Keratinocyte (primary cell): ENCODE measurements at regions not wholly inside any gene's neighbourhood (a gene's known extent, or its start where the extent isn't known, plus 50 kb on each side); places are given as distances from the start of the nearest gene placed in this dataset.

Experiments used
- DNase-seq: peaks from one replicate; pipeline ENCODE4 v3.0.0-alpha.2; 2011; ENCODE audit warnings: low read depth, missing footprints, low spot score
- FAIRE-seq: peaks from 2 replicates; lab custom pipeline; 2011; peaks lifted over from hg19 to GRCh38; lab: Jason Lieb, UNC
- H2AFZ ChIP-seq: 2 replicates; pipeline ENCODE4 v1.6.0; 2012; ENCODE audit warnings: low read length, control low read depth, inconsistent platforms; ENCODE audit not compliant: control insufficient read depth
- H3K27ac ChIP-seq: 2 replicates; pipeline ENCODE4 v1.5.1; 2011; ENCODE audit warnings: low read length; ENCODE audit not compliant: control insufficient read depth, insufficient read depth
- H3K27me3 ChIP-seq: 3 replicates; pipeline ENCODE4 v1.6.0; 2011; ENCODE audit warnings: low read length; ENCODE audit not compliant: control insufficient read depth, insufficient read depth; ENCODE audit errors: extremely low read depth
- H3K36me3 ChIP-seq, 2 experiments: 2 replicates in 1 of 2; 3 replicates in 1 of 2; pipeline ENCODE4 v1.5.1; 2011; ENCODE audit warnings: low read length in 2 of 2, mild to moderate bottlenecking in 1 of 2; ENCODE audit not compliant: control insufficient read depth in 2 of 2, insufficient read depth in 2 of 2; ENCODE audit errors: extremely low read depth in 1 of 2
- H3K4me1 ChIP-seq: 3 replicates; pipeline ENCODE4 v1.5.1; 2011; ENCODE audit warnings: low read length; ENCODE audit not compliant: control insufficient read depth, insufficient read depth; ENCODE audit errors: extremely low read depth
- H3K4me2 ChIP-seq: 3 replicates; pipeline ENCODE4 v1.6.0; 2011; ENCODE audit warnings: low read depth, low read length; ENCODE audit not compliant: control insufficient read depth, insufficient read depth; ENCODE audit errors: extremely low read depth
- H3K4me3 ChIP-seq, 3 experiments: fragments of 200-600 bp in 1 of 3; sonication (generic) in 1 of 3; 2 replicates in 2 of 3; 3 replicates in 1 of 3; pipeline ENCODE4 v1.5.1; 2011 to 2016; ENCODE audit warnings: low read length in 3 of 3, mild to moderate bottlenecking in 3 of 3, control low read depth in 2 of 3, inconsistent platforms in 1 of 3, low read depth in 1 of 3, mixed read lengths in 1 of 3, mixed run types in 1 of 3, moderate library complexity in 1 of 3; ENCODE audit not compliant: control insufficient read depth in 2 of 3, insufficient read depth in 2 of 3; ENCODE audit errors: extremely low read depth in 1 of 3
- H3K79me2 ChIP-seq: 2 replicates; pipeline ENCODE4 v1.6.0; 2012; ENCODE audit warnings: low read length; ENCODE audit not compliant: control insufficient read depth, insufficient read depth
- H3K9ac ChIP-seq: 3 replicates; pipeline ENCODE4 v1.6.0; 2011; ENCODE audit warnings: low read length; ENCODE audit not compliant: control insufficient read depth, insufficient read depth; ENCODE audit errors: extremely low read depth
- H3K9me1 ChIP-seq: 3 replicates; pipeline ENCODE4 v1.6.0; 2011; ENCODE audit warnings: low read length; ENCODE audit not compliant: control insufficient read depth, insufficient read depth; ENCODE audit errors: extremely low read depth
- H3K9me3 ChIP-seq: 2 replicates; pipeline ENCODE4 v1.5.1; 2012; ENCODE audit warnings: low read depth, low read length; ENCODE audit not compliant: control insufficient read depth
- H4K20me1 ChIP-seq: 3 replicates; pipeline ENCODE4 v1.6.0; 2011; ENCODE audit warnings: low read length; ENCODE audit not compliant: control insufficient read depth, insufficient read depth; ENCODE audit errors: extremely low read depth
- CTCF ChIP-seq, 3 experiments: IDR thresholded peaks in 1 of 3; conservative IDR thresholded peaks in 1 of 3; optimal IDR thresholded peaks in 1 of 3; 2 replicates in 2 of 3; 3 replicates in 1 of 3; pipeline versions ENCODE3 to v1.5.1; 2011; ENCODE audit warnings: low read length in 3 of 3, mild to moderate bottlenecking in 3 of 3, moderate library complexity in 2 of 3, control low read depth in 1 of 3, inconsistent platforms in 1 of 3; ENCODE audit not compliant: insufficient read depth in 2 of 3; ENCODE audit errors: extremely low read depth in 1 of 3
- EZH2 ChIP-seq: IDR thresholded peaks from one replicate; pipeline ENCODE4 v1.6.1; 2012; ENCODE audit warnings: inconsistent platforms, mild to moderate bottlenecking, low read length, moderate library complexity
- dilution Hi-C: fragments of 300-500 bp; cut with MboI; formaldehyde crosslinking; loops from one replicate; pipeline ENCODE4 v1.7.0; 2020; ENCODE audit warnings: low sequenced_read_pairs; ENCODE audit not compliant: extremely low pct_ligation_motif_present

- Histone ChIP-seq H3K9me3 (no peaks in the 10 kb centered on the region), H2AFZ (no peak overlapping the region), H3K9ac (no peak overlapping the region), H3K27me3 (no peaks in the 10 kb centered on the region), H3K27ac (no peak overlapping the region), H3K36me3 (no peaks in the 10 kb centered on the region), H3K79me2 (no peaks in the 10 kb centered on the region), H3K4me1 (no peaks in the 10 kb centered on the region), H3K4me3 (no peak overlapping the region), H4K20me1 (no peaks in the 10 kb centered on the region), H3K9me1 (no peaks in the 10 kb centered on the region), H3K4me2 (no peak overlapping the region)
- dilution Hi-C loops = no loop called here
- TF ChIP-seq EZH2 (no peak), CTCF (optimal IDR thresholded peaks at IDR 0.05 in 1 of 3, IDR thresholded peaks at IDR 0.05 in 1 of 3, conservative IDR thresholded peaks at IDR 0.05 in 1 of 3; ENCODE audit: extremely low read depth in 1 of 3, insufficient read depth in 2 of 3, low read length in 3 of 3) (no peak)
- FAIRE-seq (no peak), DNase-seq (no peak)
These were observed 922.0 kb upstream of the PABPC4L start for GRCh38 chr4:135123632-135124031.

GRCh38 chr4:135122457-135122856 lies 920.9 kb upstream of the PABPC4L start:
- H3K9ac ChIP-seq = no peak overlapping the region
- H3K4me1 ChIP-seq = no peaks in the 10 kb centered on the region
- H3K4me2 ChIP-seq = no peak overlapping the region
- H3K27ac ChIP-seq = no peak overlapping the region
- no peak for TF ChIP-seq CTCF (optimal IDR thresholded peaks at IDR 0.05 in 1 of 3, IDR thresholded peaks at IDR 0.05 in 1 of 3, conservative IDR thresholded peaks at IDR 0.05 in 1 of 3; ENCODE audit: extremely low read depth in 1 of 3, insufficient read depth in 2 of 3, low read length in 3 of 3)
- no peak for TF ChIP-seq EZH2
- H3K9me3 ChIP-seq = no peaks in the 10 kb centered on the region
- no peaks in the 10 kb centered on the region for H3K9me1 ChIP-seq
- FAIRE-seq (no peak), DNase-seq (no peak)
- dilution Hi-C loops = no loop called here
- H4K20me1 ChIP-seq = no peaks in the 10 kb centered on the region
- H3K27me3 ChIP-seq = no peaks in the 10 kb centered on the region
- no peak overlapping the region for H3K4me3 ChIP-seq
- H3K36me3 ChIP-seq = no peaks in the 10 kb centered on the region
- no peak overlapping the region for H2AFZ ChIP-seq
- H3K79me2 ChIP-seq = no peaks in the 10 kb centered on the region
